ENCODE measurements at regions not wholly inside any gene's neighbourhood (a gene's known extent, or its start where the extent isn't known, plus 50 kb on each side); places are given as distances from the start of the nearest gene placed in this dataset.

DNA sequence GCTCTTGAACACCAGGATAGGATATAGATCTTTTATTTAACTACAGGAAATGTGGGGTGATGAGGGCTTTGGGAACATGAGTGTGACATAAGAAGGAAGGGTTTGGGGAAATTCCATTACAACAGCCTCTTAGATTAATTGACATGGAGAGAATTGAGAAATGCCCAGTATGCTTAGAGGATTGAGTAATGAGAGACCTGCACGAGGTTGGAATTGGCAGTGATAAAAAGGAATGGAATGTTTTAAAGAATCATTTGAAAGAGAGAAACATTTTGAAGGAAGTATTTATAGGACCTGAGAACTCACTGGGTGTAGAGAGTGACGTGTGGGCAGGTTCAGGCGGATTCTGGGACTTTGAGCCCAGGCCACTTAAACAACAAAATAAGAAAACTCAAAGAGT, 227.0 kb downstream of the BMP2 start:
- ATAC-seq (no peak), DNase-seq (ENCODE audit: low spot score) (no peak), FAIRE-seq (no peak)
- Histone ChIP-seq H3K4me3 (replicated peaks in 1 of 3; ENCODE audit: insufficient read depth in 1 of 3, low read depth in 2 of 3, low read length in 3 of 3) (no peak overlapping the region), H3K36me3 (replicated peaks in 1 of 2; ENCODE audit: control insufficient read depth in 1 of 2, insufficient read depth in 2 of 2, low read length in 2 of 2) (no peaks in the 10 kb centered on the region), H4K20me1 (ENCODE audit: insufficient read depth, low read length) (no peaks in the 10 kb centered on the region), H3K9ac (ENCODE audit: insufficient read depth, low read depth, low read length) (no peak overlapping the region), H3K27ac (ENCODE audit: extremely low read length, insufficient read depth, low read length) (no peak overlapping the region), H2AFZ (ENCODE audit: low read length) (no peak overlapping the region), H3K9me3 (ENCODE audit: low read length) (peaks cover 56% of the 10 kb centered on the region), H3K4me2 (ENCODE audit: low read depth, low read length) (no peak overlapping the region), H3K79me2 (ENCODE audit: insufficient read depth, low read length) (no peaks in the 10 kb centered on the region), H3K27me3 (ENCODE audit: control insufficient read depth in 1 of 2, insufficient read depth in 2 of 2, low read length in 2 of 2) (no peaks in the 10 kb centered on the region), H3K4me1 (ENCODE audit: insufficient read depth, low read length) (no peaks in the 10 kb centered on the region)
- intact Hi-C loops (cut with micrococcal nuclease; ENCODE audit: unreplicated experiment), result no loop called here
- CTCF ChIA-PET (ENCODE audit: low intra/inter-chr PET ratio, low total read pairs), result no interaction called here
- POLR2A ChIA-PET, result no interaction called here
- WGBS (ENCODE audit: low lambda C conversion rate), result 10% methylated on average over 3 of the region's 3 CpGs
- in situ Hi-C loops (cut with HindIII; ENCODE audit: extremely low pct_ligation_motif_present, low pct_unique_long_range_greater_than_20kb), result no loop called here
- TF ChIP-seq, protein P1, sequence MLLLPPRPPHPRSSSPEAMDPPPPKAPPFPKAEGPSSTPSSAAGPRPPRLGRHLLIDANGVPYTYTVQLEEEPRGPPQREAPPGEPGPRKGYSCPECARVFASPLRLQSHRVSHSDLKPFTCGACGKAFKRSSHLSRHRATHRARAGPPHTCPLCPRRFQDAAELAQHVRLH (CRISPR knock-in tag; IDR thresholded peaks at IDR 0.05; ENCODE audit: borderline replicate concordance, low read depth), result no peak
- TF ChIP-seq NFIC (IDR thresholded peaks at IDR 0.05; ENCODE audit: low read length) (no peak), ZNF235 (CRISPR knock-in tag; IDR thresholded peaks at IDR 0.05; ENCODE audit: borderline replicate concordance) (no peak), MIXL1 (CRISPR knock-in tag; IDR thresholded peaks at IDR 0.05) (no peak), ZNF496 (CRISPR knock-in tag; IDR thresholded peaks at IDR 0.05; ENCODE audit: insufficient replicate concordance) (no peak), JDP2 (CRISPR knock-in tag; IDR thresholded peaks at IDR 0.05; ENCODE audit: borderline replicate concordance) (no peak), IKZF4 (CRISPR knock-in tag; IDR thresholded peaks at IDR 0.05; ENCODE audit: borderline replicate concordance, low read depth, not compliant biosample characterization) (no peak), ZNF761 (CRISPR knock-in tag; conservative IDR thresholded peaks at IDR 0.05) (no peak), ZNF3 (CRISPR knock-in tag; IDR thresholded peaks at IDR 0.05) (no peak), NFYC (CRISPR knock-in tag; IDR thresholded peaks at IDR 0.05) (no peak), ZNF83 (CRISPR knock-in tag; IDR thresholded peaks at IDR 0.05; ENCODE audit: borderline replicate concordance) (no peak)
- TF ChIP-seq, protein P2, sequence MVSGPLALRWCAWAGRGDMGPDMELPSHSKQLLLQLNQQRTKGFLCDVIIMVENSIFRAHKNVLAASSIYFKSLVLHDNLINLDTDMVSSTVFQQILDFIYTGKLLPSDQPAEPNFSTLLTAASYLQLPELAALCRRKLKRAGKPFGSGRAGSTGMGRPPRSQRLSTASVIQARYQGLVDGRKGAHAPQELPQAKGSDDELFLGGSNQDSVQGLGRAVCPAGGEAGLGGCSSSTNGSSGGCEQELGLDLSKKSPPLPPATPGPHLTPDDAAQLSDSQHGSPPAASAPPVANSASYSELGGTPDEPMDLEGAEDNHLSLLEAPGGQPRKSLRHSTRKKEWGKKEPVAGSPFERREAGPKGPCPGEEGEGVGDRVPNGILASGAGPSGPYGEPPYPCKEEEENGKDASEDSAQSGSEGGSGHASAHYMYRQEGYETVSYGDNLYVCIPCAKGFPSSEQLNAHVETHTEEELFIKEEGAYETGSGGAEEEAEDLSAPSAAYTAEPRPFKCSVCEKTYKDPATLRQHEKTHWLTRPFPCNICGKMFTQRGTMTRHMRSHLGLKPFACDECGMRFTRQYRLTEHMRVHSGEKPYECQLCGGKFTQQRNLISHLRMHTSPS (CRISPR knock-in tag; IDR thresholded peaks at IDR 0.05; ENCODE audit: low read depth), result no peak
- TF ChIP-seq, protein P3, sequence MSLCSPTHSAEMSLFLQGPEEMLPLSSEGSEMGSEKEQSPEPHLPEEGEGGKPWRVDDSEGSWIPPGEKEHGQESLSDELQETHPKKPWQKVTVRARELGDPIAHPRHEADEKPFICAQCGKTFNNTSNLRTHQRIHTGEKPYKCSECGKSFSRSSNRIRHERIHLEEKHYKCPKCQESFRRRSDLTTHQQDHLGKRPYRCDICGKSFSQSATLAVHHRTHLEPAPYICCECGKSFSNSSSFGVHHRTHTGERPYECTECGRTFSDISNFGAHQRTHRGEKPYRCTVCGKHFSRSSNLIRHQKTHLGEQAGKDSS (CRISPR knock-in tag; IDR thresholded peaks at IDR 0.05; ENCODE audit: borderline replicate concordance, low read depth), result no peak
- BruUV-seq (replicated peaks), result no TSS peak
